Erythroblast (primary cell): ENCODE measurements at regions not wholly inside any gene's neighbourhood (a gene's known extent, or its start where the extent isn't known, plus 50 kb on each side); places are given as distances from the start of the nearest gene placed in this dataset.

ENCODE experiments used
- GATA1 ChIP-seq: IDR thresholded peaks from 2 replicates; pipeline ENCODE4 v1.6.1; 2011; ENCODE audit warnings: low read depth, mild to moderate bottlenecking, control low read depth, low read length, moderate library complexity
- POLR2A ChIP-seq: IDR thresholded peaks from 2 replicates; pipeline ENCODE4 v1.6.1; 2011; ENCODE audit warnings: mild to moderate bottlenecking, low read length

DNA sequence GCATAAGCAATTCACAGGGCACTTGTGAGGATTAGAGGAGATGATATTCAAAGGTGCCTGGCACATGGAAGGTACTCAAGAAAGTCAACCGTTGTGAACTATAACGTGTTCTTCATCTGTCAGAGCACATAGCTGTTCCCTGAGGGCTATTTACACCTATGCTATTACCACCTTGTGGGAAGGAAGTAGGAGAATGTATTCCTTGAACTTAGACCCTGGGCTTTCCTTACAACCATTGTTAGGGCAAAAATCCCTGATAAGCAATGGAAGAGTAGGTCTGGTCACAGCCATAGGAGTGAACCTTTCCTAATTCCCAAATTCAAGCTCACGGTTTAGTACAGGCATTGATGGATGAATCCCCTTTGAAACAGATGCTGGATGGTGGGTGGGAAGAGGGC, 188.6 kb downstream of the HAPSTR1 start:
- no peak for TF ChIP-seq POLR2A
- no peak for TF ChIP-seq GATA1
